K562 (cell line): ENCODE measurements at regions not wholly inside any gene's neighbourhood (a gene's known extent, or its start where the extent isn't known, plus 50 kb on each side); places are given as distances from the start of the nearest gene placed in this dataset.

Source experiments
- BCOR ChIP-seq: fragments of 450-650 bp; IDR thresholded peaks from 2 replicates; pipeline ENCODE4 v1.6.1; 2016
- CTCF ChIP-seq, 3 experiments: IDR thresholded peaks in 2 of 3; conservative IDR thresholded peaks in 1 of 3; 2 replicates each; pipeline ENCODE4 v1.5.1; 2011 to 2012; ENCODE audit warnings: low read length in 3 of 3, mild to moderate bottlenecking in 3 of 3, control low read depth in 2 of 3, improper control_type of control experiment in 1 of 3, inconsistent platforms in 1 of 3, low read depth in 1 of 3, mixed read lengths in 1 of 3, moderate library complexity in 1 of 3; ENCODE audit not compliant: insufficient read depth in 2 of 3
- ETS1 ChIP-seq: conservative IDR thresholded peaks from 2 replicates; pipeline ENCODE4 v1.6.1; 2011; ENCODE audit warnings: low read depth, mild to moderate bottlenecking, low read length; ENCODE audit not compliant: control insufficient read depth
- EZH2 ChIP-seq: IDR thresholded peaks from 2 replicates; pipeline ENCODE4 v1.6.1; 2012; ENCODE audit warnings: low read depth, mild to moderate bottlenecking, inconsistent platforms, low read length, borderline replicate concordance
- TRIM25 ChIP-seq: fragments of 450-650 bp; IDR thresholded peaks from 2 replicates; pipeline ENCODE4 v1.7.0; 2016; ENCODE audit warnings: borderline replicate concordance
- TSC22D4 ChIP-seq: fragments of 450-650 bp; IDR thresholded peaks from 2 replicates; pipeline ENCODE4 v1.6.1; 2016; ENCODE audit warnings: missing genetic modification characterization, missing biosample characterization, control low read depth
- ZNF121 ChIP-seq: sonication (generic); formaldehyde crosslinking; conservative IDR thresholded peaks from 2 replicates; pipeline ENCODE4 v1.8.0; 2022; ENCODE audit warnings: missing genetic modification reagents
- ZNF3 ChIP-seq: fragments of 250-450 bp; sonication (Bioruptor Pico); IDR thresholded peaks from 2 replicates; pipeline ENCODE4 v1.5.0; 2021; ENCODE audit warnings: mild to moderate bottlenecking, moderate library complexity
- ZNF347 ChIP-seq: fragments of 450-650 bp; formaldehyde crosslinking; IDR thresholded peaks from 2 replicates; pipeline ENCODE4 v1.4.0; 2020; ENCODE audit warnings: low read depth, mild to moderate bottlenecking, moderate library complexity

DNA sequence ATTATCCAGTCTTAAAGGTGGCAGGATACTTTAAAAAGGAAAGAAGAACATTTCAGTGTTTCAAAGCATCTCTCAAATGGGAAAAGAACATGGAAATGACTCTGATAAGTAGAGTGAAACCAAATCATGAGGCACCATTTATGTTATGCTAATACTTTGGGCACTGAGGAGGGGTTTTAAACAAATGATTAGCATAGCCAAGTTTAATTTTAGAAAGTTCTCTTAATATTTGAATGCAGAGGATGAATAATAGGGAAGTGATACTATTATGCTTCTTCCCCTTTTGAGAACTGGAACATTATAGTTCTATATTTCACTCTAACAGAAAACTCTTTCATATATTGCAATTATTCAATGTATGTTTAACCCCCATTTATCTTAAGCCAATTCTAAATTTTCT, 1181.9 kb upstream of the PRMT6 start (continued):
- no peak for TF ChIP-seq EZH2
- TF ChIP-seq TSC22D4 (tag) = no peak
- TF ChIP-seq ZNF3 (CRISPR knock-in tag) = no peak
- no peak for TF ChIP-seq ETS1
- no peak for TF ChIP-seq CTCF (IDR thresholded peaks at IDR 0.05 in 2 of 3, conservative IDR thresholded peaks at IDR 0.05 in 1 of 3; ENCODE audit: insufficient read depth in 2 of 3, low read depth in 1 of 3, low read length in 3 of 3)
- TF ChIP-seq BCOR = no peak
- TF ChIP-seq TRIM25 = no peak
- TF ChIP-seq ZNF347 (CRISPR knock-in tag) = no peak
- no peak for TF ChIP-seq ZNF121
